Liver (tissue), 8 donors: ENCODE measurements at regions not wholly inside any gene's neighbourhood (a gene's known extent, or its start where the extent isn't known, plus 50 kb on each side); places are given as distances from the start of the nearest gene placed in this dataset.

Source experiments
- DNase-seq: peaks from one replicate; pipeline ENCODE4 v3.0.0-alpha.2; 2017; ENCODE audit warnings: low spot score
- H3K27ac ChIP-seq, 2 donors: one replicate each; pipeline ENCODE4 v1.7.0; 2013; ENCODE audit warnings: inconsistent platforms in 2 of 2, low read length in 2 of 2, control low read depth in 1 of 2, low read depth in 1 of 2, mild to moderate bottlenecking in 1 of 2
- H3K27me3 ChIP-seq, 4 donors: one replicate each; pipeline versions ENCODE4 v1.6.1 to v1.7.0; 2013; ENCODE audit warnings: low read length in 3 of 4, inconsistent platforms in 1 of 4, mild to moderate bottlenecking in 1 of 4, moderate library complexity in 1 of 4; ENCODE audit not compliant: control insufficient read depth in 4 of 4, insufficient read depth in 4 of 4
- H3K36me3 ChIP-seq, 4 donors: one replicate each; pipeline versions ENCODE4 v1.6.1 to v1.7.0; 2013; ENCODE audit warnings: low read length in 3 of 4, mild to moderate bottlenecking in 3 of 4, low read depth in 1 of 4, moderate library complexity in 1 of 4; ENCODE audit not compliant: control insufficient read depth in 4 of 4, insufficient read depth in 3 of 4
- H3K4me1 ChIP-seq, 4 donors: one replicate each; pipeline versions ENCODE4 v1.6.1 to v1.7.0; 2013; ENCODE audit warnings: low read length in 3 of 4, mild to moderate bottlenecking in 3 of 4, moderate library complexity in 1 of 4; ENCODE audit not compliant: control insufficient read depth in 4 of 4, insufficient read depth in 4 of 4
- H3K4me3 ChIP-seq, 3 donors: one replicate each; pipeline versions ENCODE4 v1.6.1 to v1.7.0; 2013; ENCODE audit warnings: low read length in 3 of 3, control low read depth in 1 of 3, low read depth in 1 of 3, mild to moderate bottlenecking in 1 of 3
- H3K9ac ChIP-seq, 2 donors: one replicate each; pipeline ENCODE4 v1.7.0; 2013; ENCODE audit warnings: low read length in 2 of 2, mild to moderate bottlenecking in 2 of 2, moderate library complexity in 2 of 2, control low read depth in 1 of 2, low read depth in 1 of 2
- H3K9me3 ChIP-seq, 4 donors: one replicate each; pipeline versions ENCODE4 v1.6.1 to v1.7.0; 2013; ENCODE audit warnings: low read length in 3 of 4; ENCODE audit not compliant: control insufficient read depth in 4 of 4
- EGR1 ChIP-seq, 2 donors: IDR thresholded peaks; 2 replicates each; pipeline ENCODE4 v1.6.1; 2016 to 2018; ENCODE audit warnings: antibody characterized with exemption in 2 of 2, low read depth in 2 of 2
- FOXA1 ChIP-seq: IDR thresholded peaks from 2 replicates; pipeline ENCODE4 v1.6.1; 2016; ENCODE audit warnings: antibody characterized with exemption
- FOXA2 ChIP-seq: IDR thresholded peaks from 2 replicates; pipeline ENCODE4 v1.6.1; 2016; ENCODE audit warnings: antibody characterized with exemption
- GABPA ChIP-seq, 2 donors: IDR thresholded peaks in 1 of 2; conservative IDR thresholded peaks in 1 of 2; 2 replicates each; pipeline ENCODE4 v1.6.1; 2016; ENCODE audit warnings: antibody characterized with exemption in 2 of 2, mild to moderate bottlenecking in 1 of 2, moderate library complexity in 1 of 2
- HNF4A ChIP-seq, 2 donors: conservative IDR thresholded peaks; 2 replicates each; pipeline ENCODE4 v1.6.1; 2016; ENCODE audit warnings: antibody characterized with exemption in 2 of 2, mild to moderate bottlenecking in 2 of 2
- HNF4G ChIP-seq: IDR thresholded peaks from 2 replicates; pipeline ENCODE4 v1.6.1; 2016; ENCODE audit warnings: antibody characterized with exemption
- JUND ChIP-seq, 2 donors: IDR thresholded peaks; 2 replicates each; pipeline ENCODE4 v1.6.1; 2016; ENCODE audit warnings: antibody characterized with exemption in 2 of 2
- NR2F2 ChIP-seq: IDR thresholded peaks from 2 replicates; pipeline ENCODE4 v1.6.1; 2016; ENCODE audit warnings: antibody characterized with exemption
- RAD21 ChIP-seq, 2 donors: IDR thresholded peaks; 2 replicates each; pipeline ENCODE4 v1.6.1; 2016; ENCODE audit warnings: antibody characterized with exemption in 2 of 2, mild to moderate bottlenecking in 2 of 2
- RXRA ChIP-seq, 2 donors: IDR thresholded peaks; 2 replicates each; pipeline ENCODE4 v1.6.1; 2017 to 2018; ENCODE audit warnings: antibody characterized with exemption in 2 of 2, mild to moderate bottlenecking in 1 of 2
- SP1 ChIP-seq: IDR thresholded peaks from 2 replicates; pipeline ENCODE4 v1.6.1; 2018; ENCODE audit warnings: antibody characterized with exemption, mild to moderate bottlenecking
- TAF1 ChIP-seq: conservative IDR thresholded peaks from 2 replicates; pipeline ENCODE4 v1.6.1; 2016; ENCODE audit warnings: antibody characterized with exemption, mild to moderate bottlenecking
- YY1 ChIP-seq: IDR thresholded peaks from 2 replicates; pipeline ENCODE4 v1.6.1; 2016; ENCODE audit warnings: antibody characterized with exemption, mild to moderate bottlenecking
- WGBS: extraction: QIAGEN DNeasy Blood & Tissue Kit; methylation state at CpG from one replicate; pipeline ENCODE4 v1.1.7; 2013; 5-methylcytosine and 5-hydroxymethylcytosine counted together
- TF ChIP-seq, protein P1 (sequence below): fragments of 150-350 bp; IDR thresholded peaks from 2 replicates; pipeline ENCODE4 v1.5.1; 2017; ENCODE audit warnings: improper control_type of control experiment, low read depth, low read length; ENCODE audit not compliant: missing input control
- TF ChIP-seq, protein P2 (sequence below): IDR thresholded peaks from 2 replicates; pipeline ENCODE4 v1.6.1; 2016; ENCODE audit warnings: antibody characterized with exemption
- TF ChIP-seq, protein P3 (sequence below): IDR thresholded peaks from 2 replicates; pipeline ENCODE4 v1.6.1; 2016; ENCODE audit warnings: antibody characterized with exemption
- TF ChIP-seq, protein P4 (sequence below): IDR thresholded peaks from 2 replicates; pipeline ENCODE4 v1.6.1; 2016; ENCODE audit warnings: antibody characterized with exemption, mild to moderate bottlenecking
- donor health status: healthy.
- donor health status: healthy.
- donor health status: healthy.
- donor health status: healthy.
- donor health status: healthy.

DNA sequence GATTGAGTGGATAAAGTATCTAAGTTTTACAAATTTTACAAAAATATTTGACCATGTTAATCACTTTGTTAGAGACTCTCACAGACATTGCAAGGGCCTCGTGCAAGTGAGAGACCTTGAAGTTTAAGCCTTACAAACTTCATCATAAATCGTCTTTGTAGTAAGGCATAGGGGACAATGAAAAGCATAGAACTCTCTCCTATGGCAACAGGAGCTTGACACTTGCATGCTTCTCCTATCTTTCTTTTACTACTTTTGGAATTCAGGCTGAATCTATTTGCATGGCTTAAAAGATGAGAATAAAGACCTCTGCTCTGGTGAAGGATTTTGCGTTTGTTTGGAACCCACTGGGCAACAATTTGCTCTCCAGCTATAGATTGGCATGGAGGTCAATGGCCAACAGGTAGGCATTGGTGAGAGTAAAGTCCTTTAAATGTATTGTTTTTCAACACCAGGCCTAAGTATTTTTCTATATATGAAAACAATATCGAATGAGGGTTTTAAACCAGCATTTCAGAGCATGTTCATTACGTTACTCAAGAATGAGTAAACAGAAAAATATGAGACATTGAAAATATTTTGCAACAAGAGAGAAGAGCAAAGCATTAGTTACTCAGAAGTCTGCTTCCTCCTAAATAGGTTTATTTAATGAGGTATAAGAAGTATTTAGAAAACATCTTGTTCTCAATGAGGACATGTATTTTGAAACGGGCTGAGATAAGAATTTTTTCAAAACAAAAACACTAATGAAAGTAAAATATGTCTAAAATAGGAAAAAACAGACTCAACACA lies 192.2 kb downstream of the TGFB2 start (continued):
- no peak for TF ChIP-seq HNF4G
- no peak for TF ChIP-seq RAD21 (IDR thresholded peaks at IDR 0.05)
- TF ChIP-seq, protein P1, sequence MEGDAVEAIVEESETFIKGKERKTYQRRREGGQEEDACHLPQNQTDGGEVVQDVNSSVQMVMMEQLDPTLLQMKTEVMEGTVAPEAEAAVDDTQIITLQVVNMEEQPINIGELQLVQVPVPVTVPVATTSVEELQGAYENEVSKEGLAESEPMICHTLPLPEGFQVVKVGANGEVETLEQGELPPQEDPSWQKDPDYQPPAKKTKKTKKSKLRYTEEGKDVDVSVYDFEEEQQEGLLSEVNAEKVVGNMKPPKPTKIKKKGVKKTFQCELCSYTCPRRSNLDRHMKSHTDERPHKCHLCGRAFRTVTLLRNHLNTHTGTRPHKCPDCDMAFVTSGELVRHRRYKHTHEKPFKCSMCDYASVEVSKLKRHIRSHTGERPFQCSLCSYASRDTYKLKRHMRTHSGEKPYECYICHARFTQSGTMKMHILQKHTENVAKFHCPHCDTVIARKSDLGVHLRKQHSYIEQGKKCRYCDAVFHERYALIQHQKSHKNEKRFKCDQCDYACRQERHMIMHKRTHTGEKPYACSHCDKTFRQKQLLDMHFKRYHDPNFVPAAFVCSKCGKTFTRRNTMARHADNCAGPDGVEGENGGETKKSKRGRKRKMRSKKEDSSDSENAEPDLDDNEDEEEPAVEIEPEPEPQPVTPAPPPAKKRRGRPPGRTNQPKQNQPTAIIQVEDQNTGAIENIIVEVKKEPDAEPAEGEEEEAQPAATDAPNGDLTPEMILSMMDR, result no peak

DNA sequence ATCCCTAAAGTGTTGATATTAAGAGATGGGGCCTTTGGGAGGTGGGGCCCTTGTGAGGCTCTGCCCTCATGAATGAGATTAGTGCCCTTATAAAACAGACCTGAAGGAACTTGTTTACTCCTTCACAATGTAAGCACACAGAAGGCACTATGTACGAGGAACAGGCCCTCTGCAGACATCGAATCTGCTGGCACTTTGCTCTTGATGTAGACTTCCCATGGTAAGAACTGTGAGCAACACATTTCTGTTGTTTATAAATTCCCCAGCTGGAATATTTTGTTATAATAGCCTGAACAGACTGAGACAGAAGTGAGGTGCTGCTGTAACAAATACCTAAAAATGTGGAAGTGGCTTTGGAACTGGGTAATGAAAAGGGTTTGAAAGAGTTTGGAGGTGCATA lies 193.2 kb downstream of the TGFB2 start:
- H3K4me1 ChIP-seq, result no peaks in the 10 kb centered on the region
- H3K27ac ChIP-seq, result no peak overlapping the region
- H3K9ac ChIP-seq, result no peak overlapping the region
- H3K27me3 ChIP-seq, result no peaks in the 10 kb centered on the region
- H3K9me3 ChIP-seq, result no peaks in the 10 kb centered on the region
- no peak for DNase-seq
- H3K36me3 ChIP-seq, result no peaks in the 10 kb centered on the region
- TF ChIP-seq, protein P2, sequence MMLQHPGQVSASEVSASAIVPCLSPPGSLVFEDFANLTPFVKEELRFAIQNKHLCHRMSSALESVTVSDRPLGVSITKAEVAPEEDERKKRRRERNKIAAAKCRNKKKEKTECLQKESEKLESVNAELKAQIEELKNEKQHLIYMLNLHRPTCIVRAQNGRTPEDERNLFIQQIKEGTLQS, result no peak
- TF ChIP-seq FOXA2 (no peak), YY1 (no peak), RAD21 (IDR thresholded peaks at IDR 0.05) (no peak), TAF1 (no peak), RXRA (IDR thresholded peaks at IDR 0.05) (no peak), HNF4A (conservative IDR thresholded peaks at IDR 0.05) (no peak), EGR1 (IDR thresholded peaks at IDR 0.05; ENCODE audit: low read depth in 2 of 2) (no peak), JUND (IDR thresholded peaks at IDR 0.05) (no peak), SP1 (no peak), HNF4G (no peak), NR2F2 (no peak), FOXA1 (no peak), GABPA (IDR thresholded peaks at IDR 0.05 in 1 of 2, conservative IDR thresholded peaks at IDR 0.05 in 1 of 2) (no peak)
- TF ChIP-seq, protein P3, sequence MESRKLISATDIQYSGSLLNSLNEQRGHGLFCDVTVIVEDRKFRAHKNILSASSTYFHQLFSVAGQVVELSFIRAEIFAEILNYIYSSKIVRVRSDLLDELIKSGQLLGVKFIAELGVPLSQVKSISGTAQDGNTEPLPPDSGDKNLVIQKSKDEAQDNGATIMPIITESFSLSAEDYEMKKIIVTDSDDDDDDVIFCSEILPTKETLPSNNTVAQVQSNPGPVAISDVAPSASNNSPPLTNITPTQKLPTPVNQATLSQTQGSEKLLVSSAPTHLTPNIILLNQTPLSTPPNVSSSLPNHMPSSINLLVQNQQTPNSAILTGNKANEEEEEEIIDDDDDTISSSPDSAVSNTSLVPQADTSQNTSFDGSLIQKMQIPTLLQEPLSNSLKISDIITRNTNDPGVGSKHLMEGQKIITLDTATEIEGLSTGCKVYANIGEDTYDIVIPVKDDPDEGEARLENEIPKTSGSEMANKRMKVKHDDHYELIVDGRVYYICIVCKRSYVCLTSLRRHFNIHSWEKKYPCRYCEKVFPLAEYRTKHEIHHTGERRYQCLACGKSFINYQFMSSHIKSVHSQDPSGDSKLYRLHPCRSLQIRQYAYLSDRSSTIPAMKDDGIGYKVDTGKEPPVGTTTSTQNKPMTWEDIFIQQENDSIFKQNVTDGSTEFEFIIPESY, result no peak
- TF ChIP-seq, protein P1, result no peak
- TF ChIP-seq, protein P4, sequence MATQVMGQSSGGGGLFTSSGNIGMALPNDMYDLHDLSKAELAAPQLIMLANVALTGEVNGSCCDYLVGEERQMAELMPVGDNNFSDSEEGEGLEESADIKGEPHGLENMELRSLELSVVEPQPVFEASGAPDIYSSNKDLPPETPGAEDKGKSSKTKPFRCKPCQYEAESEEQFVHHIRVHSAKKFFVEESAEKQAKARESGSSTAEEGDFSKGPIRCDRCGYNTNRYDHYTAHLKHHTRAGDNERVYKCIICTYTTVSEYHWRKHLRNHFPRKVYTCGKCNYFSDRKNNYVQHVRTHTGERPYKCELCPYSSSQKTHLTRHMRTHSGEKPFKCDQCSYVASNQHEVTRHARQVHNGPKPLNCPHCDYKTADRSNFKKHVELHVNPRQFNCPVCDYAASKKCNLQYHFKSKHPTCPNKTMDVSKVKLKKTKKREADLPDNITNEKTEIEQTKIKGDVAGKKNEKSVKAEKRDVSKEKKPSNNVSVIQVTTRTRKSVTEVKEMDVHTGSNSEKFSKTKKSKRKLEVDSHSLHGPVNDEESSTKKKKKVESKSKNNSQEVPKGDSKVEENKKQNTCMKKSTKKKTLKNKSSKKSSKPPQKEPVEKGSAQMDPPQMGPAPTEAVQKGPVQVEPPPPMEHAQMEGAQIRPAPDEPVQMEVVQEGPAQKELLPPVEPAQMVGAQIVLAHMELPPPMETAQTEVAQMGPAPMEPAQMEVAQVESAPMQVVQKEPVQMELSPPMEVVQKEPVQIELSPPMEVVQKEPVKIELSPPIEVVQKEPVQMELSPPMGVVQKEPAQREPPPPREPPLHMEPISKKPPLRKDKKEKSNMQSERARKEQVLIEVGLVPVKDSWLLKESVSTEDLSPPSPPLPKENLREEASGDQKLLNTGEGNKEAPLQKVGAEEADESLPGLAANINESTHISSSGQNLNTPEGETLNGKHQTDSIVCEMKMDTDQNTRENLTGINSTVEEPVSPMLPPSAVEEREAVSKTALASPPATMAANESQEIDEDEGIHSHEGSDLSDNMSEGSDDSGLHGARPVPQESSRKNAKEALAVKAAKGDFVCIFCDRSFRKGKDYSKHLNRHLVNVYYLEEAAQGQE, result no peak
- 78% methylated on average over 2 of the region's 2 CpGs for WGBS
- H3K4me3 ChIP-seq, result no peak overlapping the region
